ENCODE measurements at regions not wholly inside any gene's neighbourhood (a gene's known extent, or its start where the extent isn't known, plus 50 kb on each side); places are given as distances from the start of the nearest gene placed in this dataset.

DNA sequence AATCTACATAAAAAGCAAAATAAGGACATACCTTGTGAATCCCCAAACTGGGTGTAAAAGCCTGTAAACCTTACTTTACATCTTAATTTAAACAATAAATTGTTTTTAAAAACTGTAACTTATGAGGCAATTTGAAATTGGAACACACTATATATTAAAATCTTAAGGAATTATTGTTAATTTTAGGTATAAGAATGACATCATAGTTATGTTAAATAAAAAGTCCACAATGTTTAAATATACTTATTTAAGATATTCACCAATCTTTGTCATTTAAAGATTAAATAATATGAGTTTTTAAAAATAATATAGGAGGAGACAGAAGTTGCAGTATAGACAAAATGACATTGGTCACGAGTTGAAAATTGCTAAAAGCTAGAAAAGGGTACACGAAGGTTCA lies 621.9 kb upstream of the POU3F2 start:
- TF ChIP-seq CTCF (IDR thresholded peaks at IDR 0.05; ENCODE audit: insufficient read depth, low read length) (no peak), POLR2AphosphoS5 (IDR thresholded peaks at IDR 0.05; ENCODE audit: low read depth) (no peak), GABPA (IDR thresholded peaks at IDR 0.05; ENCODE audit: low read depth) (no peak), SPI1 (IDR thresholded peaks at IDR 0.05; ENCODE audit: borderline replicate concordance, low read depth) (no peak)

All from HL-60 (cell line).